SH-SY5Y (cell line): ENCODE measurements at regions not wholly inside any gene's neighbourhood (a gene's known extent, or its start where the extent isn't known, plus 50 kb on each side); places are given as distances from the start of the nearest gene placed in this dataset.

ENCODE experiments used
- GATA2 ChIP-seq: IDR thresholded peaks from 2 replicates; pipeline ENCODE4 v1.6.1; 2011; ENCODE audit warnings: mild to moderate bottlenecking, low read depth, low read length
- GATA3 ChIP-seq: IDR thresholded peaks from 2 replicates; pipeline ENCODE4 v1.6.1; 2011; ENCODE audit warnings: low read depth, mild to moderate bottlenecking, low read length, moderate library complexity

DNA sequence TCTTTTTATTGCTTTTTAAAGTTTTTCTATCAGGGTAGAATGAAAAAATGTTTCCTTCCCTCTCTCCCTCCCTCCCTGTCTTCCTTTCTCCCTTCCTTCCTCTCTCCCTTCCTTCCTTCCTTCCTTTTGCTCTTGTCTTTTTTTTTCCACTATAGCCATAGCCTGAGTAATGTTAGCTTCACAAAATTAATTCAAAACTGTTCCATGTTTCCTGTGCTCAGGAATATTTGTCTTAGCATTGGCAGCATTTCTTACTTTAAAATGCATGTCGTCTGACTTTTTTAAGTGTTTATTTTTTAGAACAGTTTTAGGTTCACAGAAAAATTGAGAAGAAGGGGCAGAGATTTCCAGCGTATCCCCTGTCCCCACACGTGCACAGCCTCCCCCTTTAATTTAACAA lies 730.8 kb upstream of the CITED2 start:
- TF ChIP-seq GATA2, result no peak
- no peak for TF ChIP-seq GATA3
